Liver (tissue), 3 donors: ENCODE measurements at regions not wholly inside any gene's neighbourhood (a gene's known extent, or its start where the extent isn't known, plus 50 kb on each side); places are given as distances from the start of the nearest gene placed in this dataset.

Experiments used
- CTCF ChIP-seq: fragments of 150-350 bp; IDR thresholded peaks from 2 replicates; pipeline ENCODE4 v1.5.1; 2017; ENCODE audit warnings: improper control_type of control experiment, low read depth, low read length; ENCODE audit not compliant: missing input control
- FOXA2 ChIP-seq: IDR thresholded peaks from 2 replicates; pipeline ENCODE4 v1.6.1; 2016; ENCODE audit warnings: antibody characterized with exemption
- GABPA ChIP-seq, 2 donors: IDR thresholded peaks in 1 of 2; conservative IDR thresholded peaks in 1 of 2; 2 replicates each; pipeline ENCODE4 v1.6.1; 2016; ENCODE audit warnings: antibody characterized with exemption in 2 of 2, mild to moderate bottlenecking in 1 of 2, moderate library complexity in 1 of 2
- HNF4G ChIP-seq: IDR thresholded peaks from 2 replicates; pipeline ENCODE4 v1.6.1; 2016; ENCODE audit warnings: antibody characterized with exemption
- REST ChIP-seq: IDR thresholded peaks from 2 replicates; pipeline ENCODE4 v1.6.1; 2016; ENCODE audit warnings: antibody characterized with exemption, mild to moderate bottlenecking
- RXRA ChIP-seq, 2 donors: IDR thresholded peaks; 2 replicates each; pipeline ENCODE4 v1.6.1; 2017 to 2018; ENCODE audit warnings: antibody characterized with exemption in 2 of 2, mild to moderate bottlenecking in 1 of 2
- TAF1 ChIP-seq: conservative IDR thresholded peaks from 2 replicates; pipeline ENCODE4 v1.6.1; 2016; ENCODE audit warnings: antibody characterized with exemption, mild to moderate bottlenecking
- donor health status: healthy.
- donor health status: healthy.

- no peak for TF ChIP-seq CTCF
- no peak for TF ChIP-seq GABPA (IDR thresholded peaks at IDR 0.05 in 1 of 2, conservative IDR thresholded peaks at IDR 0.05 in 1 of 2)
- TF ChIP-seq HNF4G = no peak
- TF ChIP-seq FOXA2 = no peak
- TF ChIP-seq RXRA (IDR thresholded peaks at IDR 0.05) = no peak
- no peak for TF ChIP-seq REST
- TF ChIP-seq TAF1 = no peak
Measured at GRCh38 chr9:109906766-109907382, 126.9 kb downstream of the PALM2AKAP2 start.
